ENCODE measurements at regions not wholly inside any gene's neighbourhood (a gene's known extent, or its start where the extent isn't known, plus 50 kb on each side); places are given as distances from the start of the nearest gene placed in this dataset.

DNA sequence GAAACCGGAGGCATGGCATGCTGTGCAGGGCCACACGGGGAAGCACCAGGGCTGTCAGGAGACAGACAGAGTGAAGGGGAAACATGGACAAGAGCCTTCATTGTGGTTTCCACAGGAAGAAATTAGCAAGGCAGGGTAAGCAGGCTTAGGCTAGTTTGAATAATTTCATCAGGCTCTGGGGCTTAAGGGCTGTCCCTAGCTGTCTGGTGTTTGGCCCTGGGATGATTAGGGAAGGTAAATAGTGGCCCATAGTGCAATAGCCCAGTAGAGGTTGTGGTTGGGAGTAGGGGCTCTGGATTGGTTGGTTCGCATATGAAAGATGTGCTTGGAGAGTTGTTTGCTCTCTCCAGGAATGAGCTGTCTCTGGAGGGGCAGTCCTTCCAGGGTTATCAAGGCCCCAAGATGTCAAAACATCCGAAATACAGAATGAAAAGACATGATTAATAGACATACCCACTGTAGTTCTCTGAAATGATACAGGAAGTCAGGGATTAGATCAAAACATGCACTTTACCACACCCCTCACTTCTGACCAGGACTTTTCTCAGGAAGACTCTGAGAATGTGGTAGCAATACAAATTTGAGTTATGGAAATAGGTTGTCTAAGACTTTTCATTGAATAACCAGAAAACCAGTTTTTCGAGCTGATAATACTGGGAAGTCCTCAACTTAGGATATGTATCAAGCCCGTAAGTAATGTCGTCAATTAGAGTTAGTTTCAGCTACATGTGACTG, 224.9 kb upstream of the NFE2L3 start:
- Histone ChIP-seq H3K27me3 (ENCODE audit: insufficient read depth, low read depth, low read length) (no peaks in the 10 kb centered on the region), H3K36me3 (ENCODE audit: insufficient read depth, low read length) (no peaks in the 10 kb centered on the region), H3F3A (ENCODE audit: insufficient read depth, low read length, poor library complexity, severe bottlenecking) (no peaks in the 10 kb centered on the region), H3K4me2 (ENCODE audit: low read length) (no peak overlapping the region), H3K9me2 (ENCODE audit: insufficient read depth, low read length) (no peaks in the 10 kb centered on the region), H3K4me3 (ENCODE audit: low read length) (no peak overlapping the region), H3K79me2 (replicated peaks; ENCODE audit: insufficient read depth, low read length) (no peaks in the 10 kb centered on the region), H3K9me3 (ENCODE audit: low read length) (no peaks in the 10 kb centered on the region), H2AFZ (ENCODE audit: low read depth, low read length) (no peak overlapping the region), H4K20me1 (ENCODE audit: insufficient read depth) (no peaks in the 10 kb centered on the region), H3K9ac (ENCODE audit: low read length) (no peak overlapping the region), H3K27ac (ENCODE audit: low read length) (no peak overlapping the region)
- TF ChIP-seq RAD21 (conservative IDR thresholded peaks at IDR 0.05), result no peak
- TF ChIP-seq EP300 (conservative IDR thresholded peaks at IDR 0.05; ENCODE audit: poor library complexity, severe bottlenecking), result no peak
- no peak for TF ChIP-seq POLR2AphosphoS5 (IDR thresholded peaks at IDR 0.05)
- no peak for TF ChIP-seq TAF1 (IDR thresholded peaks at IDR 0.05; ENCODE audit: low read depth)
- TF ChIP-seq, protein P1, sequence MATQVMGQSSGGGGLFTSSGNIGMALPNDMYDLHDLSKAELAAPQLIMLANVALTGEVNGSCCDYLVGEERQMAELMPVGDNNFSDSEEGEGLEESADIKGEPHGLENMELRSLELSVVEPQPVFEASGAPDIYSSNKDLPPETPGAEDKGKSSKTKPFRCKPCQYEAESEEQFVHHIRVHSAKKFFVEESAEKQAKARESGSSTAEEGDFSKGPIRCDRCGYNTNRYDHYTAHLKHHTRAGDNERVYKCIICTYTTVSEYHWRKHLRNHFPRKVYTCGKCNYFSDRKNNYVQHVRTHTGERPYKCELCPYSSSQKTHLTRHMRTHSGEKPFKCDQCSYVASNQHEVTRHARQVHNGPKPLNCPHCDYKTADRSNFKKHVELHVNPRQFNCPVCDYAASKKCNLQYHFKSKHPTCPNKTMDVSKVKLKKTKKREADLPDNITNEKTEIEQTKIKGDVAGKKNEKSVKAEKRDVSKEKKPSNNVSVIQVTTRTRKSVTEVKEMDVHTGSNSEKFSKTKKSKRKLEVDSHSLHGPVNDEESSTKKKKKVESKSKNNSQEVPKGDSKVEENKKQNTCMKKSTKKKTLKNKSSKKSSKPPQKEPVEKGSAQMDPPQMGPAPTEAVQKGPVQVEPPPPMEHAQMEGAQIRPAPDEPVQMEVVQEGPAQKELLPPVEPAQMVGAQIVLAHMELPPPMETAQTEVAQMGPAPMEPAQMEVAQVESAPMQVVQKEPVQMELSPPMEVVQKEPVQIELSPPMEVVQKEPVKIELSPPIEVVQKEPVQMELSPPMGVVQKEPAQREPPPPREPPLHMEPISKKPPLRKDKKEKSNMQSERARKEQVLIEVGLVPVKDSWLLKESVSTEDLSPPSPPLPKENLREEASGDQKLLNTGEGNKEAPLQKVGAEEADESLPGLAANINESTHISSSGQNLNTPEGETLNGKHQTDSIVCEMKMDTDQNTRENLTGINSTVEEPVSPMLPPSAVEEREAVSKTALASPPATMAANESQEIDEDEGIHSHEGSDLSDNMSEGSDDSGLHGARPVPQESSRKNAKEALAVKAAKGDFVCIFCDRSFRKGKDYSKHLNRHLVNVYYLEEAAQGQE (IDR thresholded peaks at IDR 0.05; ENCODE audit: borderline replicate concordance), result no peak
- TF ChIP-seq, protein P2, sequence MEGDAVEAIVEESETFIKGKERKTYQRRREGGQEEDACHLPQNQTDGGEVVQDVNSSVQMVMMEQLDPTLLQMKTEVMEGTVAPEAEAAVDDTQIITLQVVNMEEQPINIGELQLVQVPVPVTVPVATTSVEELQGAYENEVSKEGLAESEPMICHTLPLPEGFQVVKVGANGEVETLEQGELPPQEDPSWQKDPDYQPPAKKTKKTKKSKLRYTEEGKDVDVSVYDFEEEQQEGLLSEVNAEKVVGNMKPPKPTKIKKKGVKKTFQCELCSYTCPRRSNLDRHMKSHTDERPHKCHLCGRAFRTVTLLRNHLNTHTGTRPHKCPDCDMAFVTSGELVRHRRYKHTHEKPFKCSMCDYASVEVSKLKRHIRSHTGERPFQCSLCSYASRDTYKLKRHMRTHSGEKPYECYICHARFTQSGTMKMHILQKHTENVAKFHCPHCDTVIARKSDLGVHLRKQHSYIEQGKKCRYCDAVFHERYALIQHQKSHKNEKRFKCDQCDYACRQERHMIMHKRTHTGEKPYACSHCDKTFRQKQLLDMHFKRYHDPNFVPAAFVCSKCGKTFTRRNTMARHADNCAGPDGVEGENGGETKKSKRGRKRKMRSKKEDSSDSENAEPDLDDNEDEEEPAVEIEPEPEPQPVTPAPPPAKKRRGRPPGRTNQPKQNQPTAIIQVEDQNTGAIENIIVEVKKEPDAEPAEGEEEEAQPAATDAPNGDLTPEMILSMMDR (IDR thresholded peaks at IDR 0.05; ENCODE audit: poor library complexity, severe bottlenecking), result no peak
- TF ChIP-seq SMC3 (conservative IDR thresholded peaks at IDR 0.05; ENCODE audit: poor library complexity), result no peak
- TF ChIP-seq EZH2 (IDR thresholded peaks at IDR 0.05; ENCODE audit: borderline replicate concordance, insufficient read depth, low read length, poor library complexity, severe bottlenecking), result no peak
- TF ChIP-seq MXI1 (conservative IDR thresholded peaks at IDR 0.05; ENCODE audit: poor library complexity, severe bottlenecking), result no peak

DNA sequence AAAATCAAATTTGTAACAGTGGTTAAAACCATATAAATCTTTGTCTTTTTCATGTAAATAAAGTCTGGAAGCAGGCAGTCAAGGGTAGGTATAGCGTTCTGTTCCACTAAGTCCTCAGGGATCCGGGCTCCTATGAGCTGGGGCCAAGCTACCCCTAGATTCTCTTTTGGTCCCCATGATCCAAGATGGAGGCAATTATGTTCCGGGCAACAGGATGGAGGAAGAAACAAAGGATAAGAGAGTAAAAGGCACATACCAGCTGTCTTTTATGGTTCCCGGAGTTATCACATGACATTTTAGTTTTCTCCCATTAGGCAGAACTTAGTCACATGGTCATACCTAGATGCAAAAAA, 224.4 kb upstream of the NFE2L3 start:
- H3K79me2 ChIP-seq (replicated peaks; ENCODE audit: insufficient read depth, low read length), result no peaks in the 10 kb centered on the region
- H3K4me2 ChIP-seq (ENCODE audit: low read length), result no peak overlapping the region
- TF ChIP-seq RAD21 (conservative IDR thresholded peaks at IDR 0.05) (no peak), POLR2AphosphoS5 (IDR thresholded peaks at IDR 0.05) (no peak), MXI1 (conservative IDR thresholded peaks at IDR 0.05; ENCODE audit: poor library complexity, severe bottlenecking) (no peak), EZH2 (IDR thresholded peaks at IDR 0.05; ENCODE audit: borderline replicate concordance, insufficient read depth, low read length, poor library complexity, severe bottlenecking) (no peak), SMC3 (conservative IDR thresholded peaks at IDR 0.05; ENCODE audit: poor library complexity) (no peak), TAF1 (IDR thresholded peaks at IDR 0.05; ENCODE audit: low read depth) (no peak), EP300 (conservative IDR thresholded peaks at IDR 0.05; ENCODE audit: poor library complexity, severe bottlenecking) (no peak)
- TF ChIP-seq, protein P2 (IDR thresholded peaks at IDR 0.05; ENCODE audit: poor library complexity, severe bottlenecking), result no peak
- TF ChIP-seq, protein P1 (IDR thresholded peaks at IDR 0.05; ENCODE audit: borderline replicate concordance), result no peak
- no peaks in the 10 kb centered on the region for H3K27me3 ChIP-seq (ENCODE audit: insufficient read depth, low read depth, low read length)
- H3K4me3 ChIP-seq (ENCODE audit: low read length), result no peak overlapping the region
- H4K20me1 ChIP-seq (ENCODE audit: insufficient read depth), result no peaks in the 10 kb centered on the region
- no peaks in the 10 kb centered on the region for H3K9me2 ChIP-seq (ENCODE audit: insufficient read depth, low read length)
- H3K36me3 ChIP-seq (ENCODE audit: insufficient read depth, low read length), result no peaks in the 10 kb centered on the region
- H3K27ac ChIP-seq (ENCODE audit: low read length), result no peak overlapping the region
- H3F3A ChIP-seq (ENCODE audit: insufficient read depth, low read length, poor library complexity, severe bottlenecking), result no peaks in the 10 kb centered on the region
- no peak overlapping the region for H3K9ac ChIP-seq (ENCODE audit: low read length)
- no peaks in the 10 kb centered on the region for H3K9me3 ChIP-seq (ENCODE audit: low read length)
- no peak overlapping the region for H2AFZ ChIP-seq (ENCODE audit: low read depth, low read length)

All from neural cell (in vitro differentiated cells).